Activated CD4-positive, alpha-beta T cell treated with anti-CD3 and anti-CD28 coated beads, Interleukin-2, amount 10 ng/mL, durations not matched to agents 7 days and 5 days (primary cell): ENCODE measurements at regions not wholly inside any gene's neighbourhood (a gene's known extent, or its start where the extent isn't known, plus 50 kb on each side); places are given as distances from the start of the nearest gene placed in this dataset.

Experiments
- CTCF ChIA-PET: fragments of 350-600 bp; sonication (Branson Sonifier 250); formaldehyde crosslinking; loops from one replicate; lab custom pipeline; 2021; ENCODE audit warnings: antibody characterized with exemption; lab: Charles Lee
- POLR2A ChIA-PET: fragments of 350-600 bp; sonication (Branson Sonifier 250); formaldehyde crosslinking; loops from one replicate; lab custom pipeline; 2021; ENCODE audit warnings: antibody characterized with exemption; lab: Charles Lee
- DNase-seq: peaks from one replicate; pipeline ENCODE4 v3.0.0-alpha.2; 2020
- H3K27ac Mint-ChIP-seq: one replicate; pipeline ENCODE4 v1.8.0; 2021; ENCODE audit warnings: mild to moderate bottlenecking, moderate library complexity, mixed read lengths
- H3K27me3 Mint-ChIP-seq: one replicate; pipeline ENCODE4 v1.8.0; 2021; ENCODE audit warnings: mixed read lengths
- H3K36me3 Mint-ChIP-seq: one replicate; pipeline ENCODE4 v1.8.0; 2021; ENCODE audit warnings: low read depth, mixed read lengths
- H3K4me1 Mint-ChIP-seq: one replicate; pipeline ENCODE4 v1.8.0; 2021; ENCODE audit warnings: mixed read lengths
- H3K4me3 Mint-ChIP-seq: one replicate; pipeline ENCODE4 v1.8.0; 2021; ENCODE audit warnings: mild to moderate bottlenecking, moderate library complexity, mixed read lengths
- H3K9me3 Mint-ChIP-seq: one replicate; pipeline ENCODE4 v1.8.0; 2021; ENCODE audit warnings: mixed read lengths

DNA sequence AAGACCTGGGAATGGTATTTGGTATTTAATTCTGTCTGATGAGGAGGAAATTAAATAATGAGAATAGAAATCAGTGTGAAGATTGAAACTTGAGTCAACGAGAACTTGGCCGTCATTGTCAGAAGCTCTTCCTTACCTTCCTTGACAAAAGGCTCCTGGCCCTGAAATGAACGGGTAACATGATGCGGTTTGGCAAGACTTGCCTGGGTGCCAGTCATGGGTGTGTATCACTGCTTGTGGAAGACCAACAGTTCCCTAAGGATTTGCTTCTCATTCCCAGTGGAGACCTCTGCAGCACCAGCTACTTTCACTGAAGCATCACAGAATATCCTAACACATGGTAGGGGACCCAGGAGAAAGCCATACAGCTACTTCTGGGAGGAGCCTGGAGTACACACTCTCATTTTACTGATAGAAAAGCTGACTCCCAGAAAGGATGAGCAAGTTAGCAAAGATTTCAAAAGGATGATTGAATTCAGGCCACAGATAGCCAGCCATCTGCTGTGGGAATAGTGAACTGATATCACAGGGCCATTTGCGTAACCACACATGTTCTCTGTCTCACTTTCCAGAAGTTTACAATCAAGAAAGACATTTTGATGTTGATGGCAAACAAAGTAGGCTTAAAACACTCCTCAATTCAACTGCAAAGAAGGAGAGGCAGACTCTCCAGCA, 258.1 kb upstream of the SALL1 start:
- no peaks in the 10 kb centered on the region for H3K27me3 Mint-ChIP-seq
- H3K9me3 Mint-ChIP-seq = no peaks in the 10 kb centered on the region
- no peak overlapping the region for H3K4me3 Mint-ChIP-seq
- H3K27ac Mint-ChIP-seq = no peak overlapping the region
- H3K36me3 Mint-ChIP-seq = no peaks in the 10 kb centered on the region
- ChIA-PET CTCF (no interaction called here), POLR2A (no interaction called here)
- no peak for DNase-seq
- H3K4me1 Mint-ChIP-seq = no peaks in the 10 kb centered on the region

DNA sequence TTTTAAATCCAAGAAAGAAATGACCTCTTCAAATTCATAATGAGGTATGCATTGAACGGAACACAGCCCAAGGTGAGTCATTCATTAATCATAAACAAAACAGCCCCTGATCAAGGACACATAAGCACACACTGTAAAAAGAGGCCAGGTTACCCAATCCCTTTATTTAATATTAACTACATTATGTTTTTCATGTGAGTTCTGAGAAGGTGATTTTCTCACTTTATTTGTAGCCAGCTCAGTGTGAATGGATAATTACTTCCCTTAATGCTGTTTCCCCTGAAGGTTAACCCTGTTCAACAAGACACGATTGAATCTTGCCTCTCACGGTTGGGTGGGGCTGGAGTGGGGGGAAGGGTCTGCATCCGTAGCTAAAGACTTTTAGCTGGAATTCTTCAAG, 257.3 kb upstream of the SALL1 start:
- DNase-seq = no peak
- ChIA-PET CTCF (no interaction called here), POLR2A (no interaction called here)
- no peak overlapping the region for H3K27ac Mint-ChIP-seq
- H3K4me1 Mint-ChIP-seq = no peaks in the 10 kb centered on the region
- H3K9me3 Mint-ChIP-seq = no peaks in the 10 kb centered on the region
- no peaks in the 10 kb centered on the region for H3K27me3 Mint-ChIP-seq
- no peak overlapping the region for H3K4me3 Mint-ChIP-seq
- H3K36me3 Mint-ChIP-seq = no peaks in the 10 kb centered on the region

DNA sequence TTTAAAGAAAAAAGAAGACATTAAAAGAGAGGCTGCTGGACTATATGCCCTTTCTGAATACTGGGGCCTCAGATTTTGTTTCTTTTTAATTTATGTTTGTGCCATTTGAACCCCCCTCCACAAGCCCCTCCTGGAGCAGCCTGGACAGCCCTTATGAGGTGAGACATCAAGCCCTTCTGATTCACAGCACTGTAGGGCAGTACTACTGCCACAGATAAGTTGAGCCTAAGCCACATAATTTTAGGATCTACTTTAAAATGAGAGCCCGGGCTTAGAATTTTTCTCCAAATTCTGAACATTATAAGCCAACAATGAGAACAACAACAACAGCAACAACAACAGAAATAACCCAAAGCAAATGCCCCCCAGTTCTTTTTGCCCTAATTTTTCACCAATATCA, 256.9 kb upstream of the SALL1 start:
- H3K4me1 Mint-ChIP-seq = no peaks in the 10 kb centered on the region
- H3K36me3 Mint-ChIP-seq = no peaks in the 10 kb centered on the region
- no peaks in the 10 kb centered on the region for H3K27me3 Mint-ChIP-seq
- ChIA-PET CTCF (no interaction called here), POLR2A (no interaction called here)
- DNase-seq = no peak
- H3K4me3 Mint-ChIP-seq = no peak overlapping the region
- H3K27ac Mint-ChIP-seq = no peak overlapping the region
- H3K9me3 Mint-ChIP-seq = no peaks in the 10 kb centered on the region

DNA sequence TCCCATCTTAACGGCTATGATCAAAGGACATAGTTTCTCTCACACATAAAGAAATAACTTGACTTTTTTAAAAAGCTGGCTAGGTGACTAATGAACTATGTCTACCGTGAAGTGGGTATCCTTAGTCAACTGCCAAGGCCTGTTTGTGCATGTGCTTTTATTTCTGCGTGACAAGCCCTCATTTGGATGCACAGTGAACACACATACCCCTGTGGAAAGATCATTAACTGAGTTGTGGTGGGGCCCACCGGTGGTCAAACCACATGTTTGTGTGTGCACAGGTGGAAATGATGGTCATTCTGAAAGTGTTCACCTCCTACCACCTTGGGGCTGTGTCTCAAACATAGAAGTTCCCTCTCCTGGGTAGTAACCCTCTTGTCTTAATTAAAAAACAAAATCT, 256.1 kb upstream of the SALL1 start:
- Mint-ChIP-seq H3K4me1 (no peaks in the 10 kb centered on the region), H3K27ac (no peak overlapping the region), H3K9me3 (no peaks in the 10 kb centered on the region), H3K36me3 (no peaks in the 10 kb centered on the region), H3K27me3 (no peaks in the 10 kb centered on the region), H3K4me3 (no peak overlapping the region)
- no peak for DNase-seq
- CTCF ChIA-PET = no interaction called here
- POLR2A ChIA-PET = no interaction called here

DNA sequence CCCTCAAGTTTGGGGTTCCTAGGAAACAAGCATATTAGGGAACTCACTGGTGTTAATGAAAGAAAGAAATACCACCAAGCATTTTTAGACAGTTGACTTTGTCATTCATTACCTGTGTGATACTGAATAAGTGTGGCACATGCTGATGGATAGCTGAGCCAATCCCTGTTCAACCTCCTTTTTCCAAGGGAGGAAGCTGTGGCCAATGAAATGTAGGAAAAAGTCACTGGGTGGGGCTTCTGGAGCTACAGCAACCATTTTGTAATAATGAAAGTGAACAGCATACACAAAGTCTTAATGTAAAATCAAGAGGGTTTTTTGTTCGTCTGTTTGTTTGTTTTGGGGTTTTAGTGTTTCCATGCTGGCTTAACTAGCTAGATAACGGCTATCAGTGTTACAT, 254.3 kb upstream of the SALL1 start:
- ChIA-PET POLR2A (no interaction called here), CTCF (no interaction called here)
- no peak for DNase-seq
- Mint-ChIP-seq H3K4me1 (no peaks in the 10 kb centered on the region), H3K36me3 (no peaks in the 10 kb centered on the region), H3K27me3 (no peaks in the 10 kb centered on the region), H3K27ac (no peak overlapping the region), H3K9me3 (peaks cover 3% of the 10 kb centered on the region), H3K4me3 (no peak overlapping the region)

DNA sequence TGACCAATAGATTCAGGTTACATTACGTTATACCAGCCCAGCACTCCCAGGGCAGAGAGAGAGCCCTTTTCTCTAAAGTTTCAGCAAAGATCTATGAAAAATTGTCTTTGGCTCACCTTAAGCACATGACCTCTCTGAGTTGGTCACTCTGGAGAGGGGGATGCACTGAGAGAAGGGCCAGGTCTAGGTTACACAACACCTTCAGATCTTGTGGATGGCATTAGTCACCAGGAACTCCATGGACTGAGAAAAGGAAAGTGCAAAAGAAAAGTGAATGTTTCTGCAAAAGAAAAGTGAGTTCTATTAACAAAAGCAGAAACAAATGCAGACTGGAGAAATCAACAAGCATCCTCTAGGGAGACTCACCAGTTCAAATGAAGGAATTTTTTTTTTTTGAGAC, 253.3 kb upstream of the SALL1 start:
- Mint-ChIP-seq H3K4me1 (no peaks in the 10 kb centered on the region), H3K4me3 (no peak overlapping the region), H3K9me3 (peaks cover 3% of the 10 kb centered on the region), H3K27ac (no peak overlapping the region), H3K36me3 (no peaks in the 10 kb centered on the region), H3K27me3 (no peaks in the 10 kb centered on the region)
- POLR2A ChIA-PET = no interaction called here
- CTCF ChIA-PET = no interaction called here
- DNase-seq = no peak

DNA sequence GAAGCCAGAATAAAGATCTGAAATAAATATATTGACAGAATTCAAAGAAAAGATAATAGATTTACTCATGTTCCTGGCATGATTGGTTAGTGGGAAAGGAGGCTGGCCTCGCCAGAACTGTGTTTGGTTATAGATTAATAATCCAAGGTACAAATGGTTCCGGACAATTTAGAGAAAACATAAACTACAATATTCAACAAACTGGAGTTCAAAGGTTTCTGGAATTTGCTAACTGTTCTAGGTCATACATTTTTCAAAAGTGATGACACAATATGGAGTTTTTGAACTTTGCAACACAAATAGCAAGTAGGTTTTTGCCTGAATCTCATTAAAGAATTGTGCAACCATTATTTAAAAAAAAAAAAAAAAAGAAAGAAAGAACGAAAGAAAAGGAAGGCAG, 251.7 kb upstream of the SALL1 start:
- H3K9me3 Mint-ChIP-seq = peaks cover 3% of the 10 kb centered on the region
- H3K27ac Mint-ChIP-seq = no peak overlapping the region
- H3K4me1 Mint-ChIP-seq = no peaks in the 10 kb centered on the region
- DNase-seq = no peak
- ChIA-PET POLR2A (no interaction called here), CTCF (no interaction called here)
- H3K36me3 Mint-ChIP-seq = no peaks in the 10 kb centered on the region
- no peak overlapping the region for H3K4me3 Mint-ChIP-seq
- no peaks in the 10 kb centered on the region for H3K27me3 Mint-ChIP-seq

DNA sequence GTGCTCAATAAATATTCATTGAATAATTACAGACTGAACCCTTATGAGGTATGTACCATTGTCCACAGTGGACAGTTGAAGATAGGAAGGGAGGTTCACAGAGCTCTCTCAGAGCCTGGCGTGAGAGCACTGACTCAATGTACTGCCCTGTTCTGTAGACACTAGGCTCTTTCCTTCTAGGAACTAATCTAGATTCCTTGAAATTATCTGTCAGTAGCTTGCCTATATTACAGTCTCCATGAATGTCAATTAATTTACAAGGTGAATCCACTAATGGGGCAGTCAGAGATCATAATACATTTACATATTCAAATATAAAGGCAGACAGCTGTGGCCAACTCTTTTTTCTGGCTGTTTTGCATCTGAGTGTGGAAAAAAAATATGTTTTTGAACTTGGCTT, 251.2 kb upstream of the SALL1 start:
- no peak for DNase-seq
- H3K9me3 Mint-ChIP-seq = peaks cover 3% of the 10 kb centered on the region
- no peak overlapping the region for H3K4me3 Mint-ChIP-seq
- CTCF ChIA-PET = no interaction called here
- no peak overlapping the region for H3K27ac Mint-ChIP-seq
- H3K36me3 Mint-ChIP-seq = no peaks in the 10 kb centered on the region
- H3K27me3 Mint-ChIP-seq = no peaks in the 10 kb centered on the region
- POLR2A ChIA-PET = no interaction called here
- no peaks in the 10 kb centered on the region for H3K4me1 Mint-ChIP-seq

DNA sequence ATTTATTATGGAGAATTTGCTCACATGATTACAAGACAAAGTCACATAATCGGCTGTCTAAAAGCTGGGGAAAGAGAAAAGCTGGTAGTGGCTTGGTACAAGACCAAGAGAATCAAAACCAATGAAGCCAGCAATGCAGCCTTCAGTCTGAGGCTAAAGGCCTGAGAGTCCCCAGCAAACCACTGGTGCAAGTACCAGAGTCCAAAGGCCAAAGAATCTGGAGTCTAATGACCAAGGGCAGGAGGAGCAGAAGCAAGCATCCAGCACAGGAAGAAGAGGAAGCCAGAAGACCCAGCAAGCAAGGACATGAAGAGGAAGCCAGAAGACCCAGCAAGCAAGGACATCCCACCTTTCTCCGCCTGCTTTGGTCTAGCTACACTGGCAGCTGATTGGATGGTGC, 250.6 kb upstream of the SALL1 start:
- Mint-ChIP-seq H3K4me1 (no peaks in the 10 kb centered on the region), H3K27ac (no peak overlapping the region), H3K9me3 (peaks cover 3% of the 10 kb centered on the region), H3K27me3 (no peaks in the 10 kb centered on the region), H3K4me3 (no peak overlapping the region), H3K36me3 (no peaks in the 10 kb centered on the region)
- CTCF ChIA-PET = no interaction called here
- DNase-seq = no peak
- POLR2A ChIA-PET = no interaction called here

DNA sequence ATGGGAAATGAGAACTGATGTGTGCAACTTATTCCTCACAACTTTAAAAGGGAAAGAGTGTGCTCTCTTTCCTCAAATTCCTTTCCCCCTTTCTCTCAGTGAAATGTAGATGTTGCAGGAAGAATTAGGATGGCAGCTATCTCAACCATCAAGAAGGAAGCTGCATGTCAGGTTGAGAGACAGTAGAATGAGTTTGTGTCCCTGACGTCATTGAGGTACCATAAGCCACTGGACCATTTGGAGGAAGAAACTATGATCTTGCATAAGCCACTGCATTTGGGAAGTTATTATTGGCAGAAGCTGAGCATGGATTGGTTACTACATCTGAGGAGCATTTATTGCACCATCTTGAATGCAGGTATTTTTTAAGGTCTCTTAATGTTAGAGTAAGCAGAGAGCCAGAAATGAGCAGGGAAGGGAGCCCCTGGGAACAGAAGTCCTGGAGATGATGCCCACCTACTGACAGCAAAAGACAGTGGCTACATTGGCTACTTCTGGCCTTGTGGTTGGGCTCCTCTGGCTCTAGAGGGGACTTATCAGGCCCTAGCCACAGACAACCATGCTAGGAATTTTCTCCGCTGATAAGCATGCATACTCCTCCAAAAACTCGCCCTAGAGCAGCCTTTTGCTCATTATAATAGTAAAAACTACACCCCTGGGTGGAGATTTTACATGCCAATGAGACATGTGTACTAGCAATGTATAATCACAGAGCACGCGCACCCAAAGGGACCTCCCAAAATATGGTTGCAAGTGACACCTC, 249.0 kb upstream of the SALL1 start:
- Mint-ChIP-seq H3K27ac (no peak overlapping the region), H3K9me3 (peaks cover 3% of the 10 kb centered on the region), H3K27me3 (no peaks in the 10 kb centered on the region), H3K4me1 (no peaks in the 10 kb centered on the region), H3K36me3 (no peaks in the 10 kb centered on the region), H3K4me3 (no peak overlapping the region)
- ChIA-PET CTCF (no interaction called here), POLR2A (no interaction called here)
- DNase-seq = no peak

DNA sequence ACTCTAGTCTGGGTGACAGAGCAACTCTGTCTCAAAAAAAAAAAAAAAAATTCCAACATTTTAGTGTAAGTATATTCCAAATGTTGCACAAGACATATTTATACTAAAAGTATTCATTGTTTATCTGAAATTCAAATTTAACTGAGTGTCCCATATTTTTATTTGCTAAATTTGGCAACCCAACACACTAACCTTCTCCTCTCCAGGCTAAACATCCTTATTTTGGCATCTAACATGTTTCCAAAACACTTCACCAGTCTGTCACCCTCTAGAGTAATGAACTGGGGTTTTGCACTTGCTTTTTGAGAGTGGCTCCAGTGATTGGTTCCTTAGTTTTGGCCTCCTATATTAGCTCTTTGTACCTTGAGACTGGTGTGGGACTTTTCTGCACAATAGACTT, 243.4 kb upstream of the SALL1 start:
- no peak for DNase-seq
- no peaks in the 10 kb centered on the region for H3K27me3 Mint-ChIP-seq
- ChIA-PET POLR2A (no interaction called here), CTCF (no interaction called here)
- no peak overlapping the region for H3K4me3 Mint-ChIP-seq
- H3K4me1 Mint-ChIP-seq = no peaks in the 10 kb centered on the region
- peaks cover 3% of the 10 kb centered on the region for H3K9me3 Mint-ChIP-seq
- no peak overlapping the region for H3K27ac Mint-ChIP-seq
- no peaks in the 10 kb centered on the region for H3K36me3 Mint-ChIP-seq

DNA sequence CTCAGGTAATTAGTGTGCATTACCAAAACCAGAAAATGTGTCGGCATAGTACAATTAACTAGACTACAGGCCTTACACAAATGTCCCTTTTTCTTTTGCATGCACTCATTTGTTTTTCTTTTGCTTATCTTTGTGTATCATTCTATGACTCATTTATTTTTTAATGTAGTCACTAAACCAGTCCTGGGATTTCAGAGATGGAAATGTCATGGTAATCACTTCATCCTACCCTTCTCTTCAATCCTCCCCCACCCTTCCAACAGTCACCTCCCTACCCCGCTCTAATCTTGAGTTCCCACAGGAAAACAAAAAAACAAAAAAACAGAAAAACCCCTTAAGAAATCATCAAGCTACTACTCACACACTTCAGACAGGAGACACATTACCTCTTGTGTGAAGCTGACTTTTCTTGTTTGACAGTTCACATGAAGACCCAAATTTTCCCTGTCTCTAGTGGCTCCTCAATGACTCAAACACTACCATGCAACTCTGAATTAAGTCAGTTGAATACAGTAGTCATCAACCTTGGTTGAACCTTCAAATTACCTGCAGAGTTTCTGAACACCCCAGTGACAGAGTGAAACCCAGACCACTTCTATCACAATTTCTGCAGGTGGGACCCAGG, 242.4 kb upstream of the SALL1 start:
- Mint-ChIP-seq H3K4me1 (no peaks in the 10 kb centered on the region), H3K27me3 (no peaks in the 10 kb centered on the region), H3K36me3 (no peaks in the 10 kb centered on the region), H3K27ac (no peak overlapping the region), H3K9me3 (peaks cover 3% of the 10 kb centered on the region), H3K4me3 (no peak overlapping the region)
- ChIA-PET CTCF (no interaction called here), POLR2A (no interaction called here)
- no peak for DNase-seq

DNA sequence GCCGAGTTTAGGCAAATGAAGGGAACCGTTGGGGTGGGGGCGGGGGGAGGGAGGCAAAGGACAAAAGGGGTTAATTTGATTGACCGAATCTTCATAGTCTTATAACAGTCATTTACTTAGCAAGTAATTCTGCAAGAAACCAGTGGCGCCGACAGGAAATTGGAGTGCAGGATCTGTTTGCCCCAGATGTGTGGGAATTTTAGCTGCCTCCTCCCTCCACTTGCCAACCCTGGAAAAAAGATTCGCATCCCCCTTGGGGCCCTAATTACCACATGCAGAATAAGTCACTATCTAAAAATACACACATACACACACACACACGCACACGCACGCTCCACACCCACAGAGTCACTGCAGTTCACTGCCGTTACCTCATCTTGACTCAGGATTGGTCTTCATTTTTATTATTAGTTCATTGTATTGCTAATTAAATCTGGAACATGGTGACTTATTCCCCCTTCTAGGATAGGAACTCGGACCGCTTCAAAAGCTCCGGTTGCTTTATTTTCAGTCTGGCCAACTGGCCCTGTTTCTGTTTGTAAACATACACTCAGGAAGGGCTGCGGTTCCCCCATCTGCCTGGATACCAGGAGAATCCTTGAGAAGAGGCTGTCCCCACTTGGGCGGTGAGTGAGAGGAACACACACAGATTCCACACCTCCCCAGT, 241.6 kb upstream of the SALL1 start:
- POLR2A ChIA-PET = no interaction called here
- Mint-ChIP-seq H3K4me3 (no peak overlapping the region), H3K27ac (no peak overlapping the region)

More for the DNA sequence above, 241.6 kb upstream of the SALL1 start:
- CTCF ChIA-PET = no interaction called here
- Mint-ChIP-seq H3K36me3 (no peaks in the 10 kb centered on the region), H3K9me3 (peaks cover 3% of the 10 kb centered on the region), H3K27me3 (no peaks in the 10 kb centered on the region), H3K4me1 (no peaks in the 10 kb centered on the region)
- no peak for DNase-seq
